ENCODE measurements at regions not wholly inside any gene's neighbourhood (a gene's known extent, or its start where the extent isn't known, plus 50 kb on each side); places are given as distances from the start of the nearest gene placed in this dataset.

- no peak for TF ChIP-seq POLR2AphosphoS5 (IDR thresholded peaks at IDR 0.05; ENCODE audit: low read depth, low read length)
- no peak for TF ChIP-seq SIN3A (IDR thresholded peaks at IDR 0.05; ENCODE audit: borderline replicate concordance, insufficient read depth, low read depth, low read length)
- TF ChIP-seq, protein P1, sequence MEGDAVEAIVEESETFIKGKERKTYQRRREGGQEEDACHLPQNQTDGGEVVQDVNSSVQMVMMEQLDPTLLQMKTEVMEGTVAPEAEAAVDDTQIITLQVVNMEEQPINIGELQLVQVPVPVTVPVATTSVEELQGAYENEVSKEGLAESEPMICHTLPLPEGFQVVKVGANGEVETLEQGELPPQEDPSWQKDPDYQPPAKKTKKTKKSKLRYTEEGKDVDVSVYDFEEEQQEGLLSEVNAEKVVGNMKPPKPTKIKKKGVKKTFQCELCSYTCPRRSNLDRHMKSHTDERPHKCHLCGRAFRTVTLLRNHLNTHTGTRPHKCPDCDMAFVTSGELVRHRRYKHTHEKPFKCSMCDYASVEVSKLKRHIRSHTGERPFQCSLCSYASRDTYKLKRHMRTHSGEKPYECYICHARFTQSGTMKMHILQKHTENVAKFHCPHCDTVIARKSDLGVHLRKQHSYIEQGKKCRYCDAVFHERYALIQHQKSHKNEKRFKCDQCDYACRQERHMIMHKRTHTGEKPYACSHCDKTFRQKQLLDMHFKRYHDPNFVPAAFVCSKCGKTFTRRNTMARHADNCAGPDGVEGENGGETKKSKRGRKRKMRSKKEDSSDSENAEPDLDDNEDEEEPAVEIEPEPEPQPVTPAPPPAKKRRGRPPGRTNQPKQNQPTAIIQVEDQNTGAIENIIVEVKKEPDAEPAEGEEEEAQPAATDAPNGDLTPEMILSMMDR (IDR thresholded peaks at IDR 0.05): no peak
- no peak for TF ChIP-seq TCF7L2 (IDR thresholded peaks at IDR 0.05; ENCODE audit: low read depth, low read length)
- Histone ChIP-seq H3K27me3 (ENCODE audit: control insufficient read depth, insufficient read depth, low read length) (no peaks in the 10 kb centered on the region), H3K9me3 (ENCODE audit: control insufficient read depth, insufficient read depth, low read depth, low read length) (no peaks in the 10 kb centered on the region), H3K4me3 (ENCODE audit: low read depth in 2 of 2, low read length in 2 of 2) (no peak overlapping the region), H3K27ac (ENCODE audit: low read length) (no peak overlapping the region), H3K36me3 (ENCODE audit: control insufficient read depth, insufficient read depth, low read length) (no peaks in the 10 kb centered on the region), H3K4me1 (ENCODE audit: control insufficient read depth, insufficient read depth, low read length) (no peaks in the 10 kb centered on the region)
- ATAC-seq (no peak), DNase-seq (ENCODE audit: low read depth, low spot score) (no peak)
- intact Hi-C loops (cut with micrococcal nuclease; ENCODE audit: unreplicated experiment): no loop called here
- POLR2A ChIA-PET: no interaction called here
- CTCF ChIA-PET: no interaction called here
- in situ Hi-C loops (cut with HindIII; ENCODE audit: low pct_unique_long_range_greater_than_20kb, low sequenced_read_pairs): no loop called here
- no TSS peak for BruUV-seq (replicated peaks)
These were observed 120.1 kb downstream of the MFAP3L start for GRCh38 chr4:169906104-169906503.

GRCh38 chr4:169902658-169903345, 123.4 kb downstream of the MFAP3L start:
- in situ Hi-C loops (cut with HindIII; ENCODE audit: low pct_unique_long_range_greater_than_20kb, low sequenced_read_pairs): no loop called here
- TF ChIP-seq, protein P1 (IDR thresholded peaks at IDR 0.05): no peak; the same call in 1 of the 2 replicates
- no peak for TF ChIP-seq POLR2AphosphoS5 (IDR thresholded peaks at IDR 0.05; ENCODE audit: low read depth, low read length)
- TF ChIP-seq TCF7L2 (IDR thresholded peaks at IDR 0.05; ENCODE audit: low read depth, low read length): no peak
- TF ChIP-seq SIN3A (IDR thresholded peaks at IDR 0.05; ENCODE audit: borderline replicate concordance, insufficient read depth, low read depth, low read length): no peak
- no peak for TF ChIP-seq REST (IDR thresholded peaks at IDR 0.05; ENCODE audit: insufficient read depth in 1 of 2, low read depth in 2 of 2, low read length in 1 of 2)
- no peak overlapping the region for H3K4me3 ChIP-seq (ENCODE audit: low read depth in 2 of 2, low read length in 2 of 2)
- H3K9me3 ChIP-seq (ENCODE audit: control insufficient read depth, insufficient read depth, low read depth, low read length): no peaks in the 10 kb centered on the region
- BruUV-seq (replicated peaks): no TSS peak
- H3K36me3 ChIP-seq (ENCODE audit: control insufficient read depth, insufficient read depth, low read length): no peaks in the 10 kb centered on the region
- no peak for DNase-seq (ENCODE audit: low read depth, low spot score)
- CTCF ChIA-PET: no interaction called here
- H3K27me3 ChIP-seq (ENCODE audit: control insufficient read depth, insufficient read depth, low read length): no peaks in the 10 kb centered on the region
- H3K4me1 ChIP-seq (ENCODE audit: control insufficient read depth, insufficient read depth, low read length): no peaks in the 10 kb centered on the region
- no peak overlapping the region for H3K27ac ChIP-seq (ENCODE audit: low read length)
- intact Hi-C loops (cut with micrococcal nuclease; ENCODE audit: unreplicated experiment): no loop called here
- POLR2A ChIA-PET: no interaction called here
- no peak for ATAC-seq

Data from Panc1 (cell line).